WTC11 (cell line): ENCODE measurements at regions not wholly inside any gene's neighbourhood (a gene's known extent, or its start where the extent isn't known, plus 50 kb on each side); places are given as distances from the start of the nearest gene placed in this dataset.

ENCODE experiments used
- ATAC-seq: fragments of 200-7000 bp; cut with Tn5 transposase; 2 replicates; pipeline ENCODE4 v1.10.0; 2021; ENCODE audit warnings: mild to moderate bottlenecking, moderate library complexity
- CTCF ChIA-PET: fragments of 300-600 bp; sonication (Branson Sonifier 250); formaldehyde crosslinking; loops from one replicate; lab custom pipeline; 2021; ENCODE audit warnings: antibody characterized with exemption; lab: Charles Lee
- POLR2A ChIA-PET: fragments of 350-600 bp; sonication (Branson Sonifier 250); formaldehyde crosslinking; loops from one replicate; lab custom pipeline; 2021; ENCODE audit warnings: antibody characterized with exemption; lab: Charles Lee
- DNase-seq: peaks from one replicate; pipeline ENCODE4 v3.0.0; 2021; ENCODE audit warnings: low spot score
- H3K27ac Mint-ChIP-seq: 2 replicates; pipeline ENCODE4 v1.8.0; 2021; ENCODE audit warnings: mixed read lengths
- H3K27me3 Mint-ChIP-seq: 2 replicates; pipeline ENCODE4 v1.8.0; 2021; ENCODE audit warnings: low read depth, mild to moderate bottlenecking, moderate library complexity, mixed read lengths
- H3K36me3 Mint-ChIP-seq: 2 replicates; pipeline ENCODE4 v1.8.0; 2021; ENCODE audit warnings: mixed read lengths
- H3K4me1 Mint-ChIP-seq: 2 replicates; pipeline ENCODE4 v1.8.0; 2022; ENCODE audit warnings: mixed read lengths
- H3K4me3 Mint-ChIP-seq: 2 replicates; pipeline ENCODE4 v1.8.0; 2021; ENCODE audit warnings: mild to moderate bottlenecking, moderate library complexity, mixed read lengths
- H3K9me3 Mint-ChIP-seq: 2 replicates; pipeline ENCODE4 v1.8.0; 2021; ENCODE audit warnings: mixed read lengths
- ATF1 ChIP-seq: sonication (generic); formaldehyde crosslinking; IDR thresholded peaks from 2 replicates; pipeline ENCODE4 v1.8.1; 2023; ENCODE audit warnings: mild to moderate bottlenecking, moderate library complexity, missing genetic modification reagents
- CREM ChIP-seq: sonication (generic); formaldehyde crosslinking; IDR thresholded peaks from 2 replicates; pipeline ENCODE4 v1.8.1; 2022; ENCODE audit warnings: mild to moderate bottlenecking, missing genetic modification reagents, moderate library complexity
- ETV6 ChIP-seq: sonication (generic); formaldehyde crosslinking; IDR thresholded peaks from 2 replicates; pipeline ENCODE4 v1.8.1; 2022; ENCODE audit warnings: mild to moderate bottlenecking, missing genetic modification reagents
- FOXK1 ChIP-seq: sonication (generic); formaldehyde crosslinking; IDR thresholded peaks from 2 replicates; pipeline ENCODE4 v1.8.0; 2022; ENCODE audit warnings: mild to moderate bottlenecking, moderate library complexity, missing genetic modification reagents
- FOXP1 ChIP-seq: sonication (generic); formaldehyde crosslinking; IDR thresholded peaks from 2 replicates; pipeline ENCODE4 v1.8.0; 2022; ENCODE audit warnings: missing genetic modification reagents, mild to moderate bottlenecking, moderate library complexity, borderline replicate concordance
- JUN ChIP-seq: sonication (generic); formaldehyde crosslinking; IDR thresholded peaks from 2 replicates; pipeline ENCODE4 v1.8.0; 2023; ENCODE audit warnings: mild to moderate bottlenecking, missing genetic modification reagents
- NR3C1 ChIP-seq: sonication (generic); formaldehyde crosslinking; conservative IDR thresholded peaks from 2 replicates; pipeline ENCODE4 v1.8.1; 2023; ENCODE audit warnings: low read depth, mild to moderate bottlenecking, missing genetic modification reagents
- PRRX2 ChIP-seq: fragments of 250-450 bp; sonication (Bioruptor Pico); IDR thresholded peaks from 2 replicates; pipeline ENCODE4 v1.8.0; 2021; ENCODE audit warnings: mild to moderate bottlenecking
- RELA ChIP-seq: sonication (generic); formaldehyde crosslinking; IDR thresholded peaks from 2 replicates; pipeline ENCODE4 v1.8.1; 2022; ENCODE audit warnings: missing genetic modification reagents, mild to moderate bottlenecking, borderline replicate concordance
- TEAD4 ChIP-seq: sonication (generic); formaldehyde crosslinking; IDR thresholded peaks from 2 replicates; pipeline ENCODE4 v1.8.0; 2022; ENCODE audit warnings: mild to moderate bottlenecking, missing genetic modification reagents
- ZBTB21 ChIP-seq: sonication (generic); formaldehyde crosslinking; IDR thresholded peaks from 2 replicates; pipeline ENCODE4 v1.8.1; 2023; ENCODE audit warnings: mild to moderate bottlenecking, missing genetic modification reagents, borderline replicate concordance
- ZNF219 ChIP-seq: sonication (generic); formaldehyde crosslinking; IDR thresholded peaks from 2 replicates; pipeline ENCODE4 v1.8.0; 2023; ENCODE audit warnings: missing genetic modification reagents, mild to moderate bottlenecking, borderline replicate concordance
- ZNF232 ChIP-seq: sonication (generic); formaldehyde crosslinking; IDR thresholded peaks from 2 replicates; pipeline ENCODE4 v1.8.0; 2022; ENCODE audit warnings: mild to moderate bottlenecking, missing genetic modification reagents
- ZNF263 ChIP-seq: sonication (generic); formaldehyde crosslinking; IDR thresholded peaks from 2 replicates; pipeline ENCODE4 v1.8.1; 2022; ENCODE audit warnings: low read depth, mild to moderate bottlenecking, moderate library complexity, missing genetic modification reagents
- ZNF317 ChIP-seq: sonication (generic); formaldehyde crosslinking; IDR thresholded peaks from 2 replicates; pipeline ENCODE4 v1.8.1; 2023; ENCODE audit warnings: low read depth, mild to moderate bottlenecking, moderate library complexity, missing genetic modification reagents, borderline replicate concordance
- ZNF416 ChIP-seq: fragments of 250-450 bp; sonication (Bioruptor Pico); IDR thresholded peaks from 2 replicates; pipeline ENCODE4 v1.9.0; 2021; ENCODE audit warnings: mild to moderate bottlenecking, inconsistent platforms
- TF ChIP-seq, protein P1 (sequence below): sonication (generic); formaldehyde crosslinking; IDR thresholded peaks from 2 replicates; pipeline ENCODE4 v1.8.0; 2022; ENCODE audit warnings: mild to moderate bottlenecking, missing genetic modification reagents
- TF ChIP-seq, protein P2 (sequence below): sonication (generic); formaldehyde crosslinking; IDR thresholded peaks from 2 replicates; pipeline ENCODE4 v1.8.1; 2023; ENCODE audit warnings: mild to moderate bottlenecking, missing genetic modification reagents, moderate library complexity
- TF ChIP-seq, protein P3 (sequence below): fragments of 250-450 bp; sonication (Bioruptor Pico); IDR thresholded peaks from 2 replicates; pipeline ENCODE4 v1.9.0; 2021; ENCODE audit warnings: mild to moderate bottlenecking, borderline replicate concordance
- TF ChIP-seq, protein P4 (sequence below): sonication (generic); formaldehyde crosslinking; IDR thresholded peaks from 2 replicates; pipeline ENCODE4 v1.8.0; 2022; ENCODE audit warnings: mild to moderate bottlenecking, missing genetic modification reagents
- TF ChIP-seq, protein P5 (sequence below): sonication (generic); formaldehyde crosslinking; IDR thresholded peaks from 2 replicates; pipeline ENCODE4 v1.8.0; 2023; ENCODE audit warnings: missing genetic modification reagents, mild to moderate bottlenecking, borderline replicate concordance
- TF ChIP-seq, protein P6 (sequence below): sonication (generic); formaldehyde crosslinking; IDR thresholded peaks from 2 replicates; pipeline ENCODE4 v1.8.1; 2022; ENCODE audit warnings: mild to moderate bottlenecking, missing genetic modification reagents, moderate library complexity, borderline replicate concordance
- TF ChIP-seq, protein P7 (sequence below): fragments of 250-450 bp; sonication (Bioruptor Pico); IDR thresholded peaks from 2 replicates; pipeline ENCODE4 v1.9.0; 2021; ENCODE audit warnings: moderate library complexity, mild to moderate bottlenecking, inconsistent platforms, borderline replicate concordance

DNA sequence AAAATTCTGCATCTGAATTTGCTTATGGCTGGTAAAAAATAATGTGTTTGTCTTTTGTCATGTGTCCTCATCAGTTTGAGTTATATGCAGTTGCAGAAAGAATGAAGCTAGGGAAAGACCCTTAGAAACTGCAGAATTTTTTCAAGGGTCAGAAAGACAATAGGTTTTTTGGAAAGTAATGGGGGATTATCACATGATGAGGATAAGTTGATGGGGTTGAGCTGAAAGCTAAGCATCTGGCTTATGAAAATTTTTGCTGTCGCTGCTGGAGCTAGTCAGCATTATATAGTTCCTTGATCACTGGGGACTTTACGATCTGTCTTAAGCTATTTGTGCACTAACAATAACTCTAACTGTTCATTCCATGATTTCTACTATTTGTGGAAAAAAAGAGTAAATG, 331.7 kb downstream of the PPARGC1A start (continued):
- TF ChIP-seq, protein P1, sequence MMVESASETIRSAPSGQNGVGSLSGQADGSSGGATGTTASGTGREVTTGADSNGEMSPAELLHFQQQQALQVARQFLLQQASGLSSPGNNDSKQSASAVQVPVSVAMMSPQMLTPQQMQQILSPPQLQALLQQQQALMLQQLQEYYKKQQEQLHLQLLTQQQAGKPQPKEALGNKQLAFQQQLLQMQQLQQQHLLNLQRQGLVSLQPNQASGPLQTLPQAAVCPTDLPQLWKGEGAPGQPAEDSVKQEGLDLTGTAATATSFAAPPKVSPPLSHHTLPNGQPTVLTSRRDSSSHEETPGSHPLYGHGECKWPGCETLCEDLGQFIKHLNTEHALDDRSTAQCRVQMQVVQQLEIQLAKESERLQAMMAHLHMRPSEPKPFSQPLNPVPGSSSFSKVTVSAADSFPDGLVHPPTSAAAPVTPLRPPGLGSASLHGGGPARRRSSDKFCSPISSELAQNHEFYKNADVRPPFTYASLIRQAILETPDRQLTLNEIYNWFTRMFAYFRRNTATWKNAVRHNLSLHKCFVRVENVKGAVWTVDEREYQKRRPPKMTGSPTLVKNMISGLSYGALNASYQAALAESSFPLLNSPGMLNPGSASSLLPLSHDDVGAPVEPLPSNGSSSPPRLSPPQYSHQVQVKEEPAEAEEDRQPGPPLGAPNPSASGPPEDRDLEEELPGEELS (CRISPR knock-in tag), result no peak
- no peak for TF ChIP-seq TEAD4 (CRISPR knock-in tag)
- TF ChIP-seq FOXK1 (CRISPR knock-in tag), result no peak
- no peak for TF ChIP-seq ZNF416 (CRISPR knock-in tag)
- TF ChIP-seq, protein P2, sequence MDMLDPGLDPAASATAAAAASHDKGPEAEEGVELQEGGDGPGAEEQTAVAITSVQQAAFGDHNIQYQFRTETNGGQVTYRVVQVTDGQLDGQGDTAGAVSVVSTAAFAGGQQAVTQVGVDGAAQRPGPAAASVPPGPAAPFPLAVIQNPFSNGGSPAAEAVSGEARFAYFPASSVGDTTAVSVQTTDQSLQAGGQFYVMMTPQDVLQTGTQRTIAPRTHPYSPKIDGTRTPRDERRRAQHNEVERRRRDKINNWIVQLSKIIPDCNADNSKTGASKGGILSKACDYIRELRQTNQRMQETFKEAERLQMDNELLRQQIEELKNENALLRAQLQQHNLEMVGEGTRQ (CRISPR knock-in tag), result no peak
- TF ChIP-seq, all 79 proteins: peak for 0

DNA sequence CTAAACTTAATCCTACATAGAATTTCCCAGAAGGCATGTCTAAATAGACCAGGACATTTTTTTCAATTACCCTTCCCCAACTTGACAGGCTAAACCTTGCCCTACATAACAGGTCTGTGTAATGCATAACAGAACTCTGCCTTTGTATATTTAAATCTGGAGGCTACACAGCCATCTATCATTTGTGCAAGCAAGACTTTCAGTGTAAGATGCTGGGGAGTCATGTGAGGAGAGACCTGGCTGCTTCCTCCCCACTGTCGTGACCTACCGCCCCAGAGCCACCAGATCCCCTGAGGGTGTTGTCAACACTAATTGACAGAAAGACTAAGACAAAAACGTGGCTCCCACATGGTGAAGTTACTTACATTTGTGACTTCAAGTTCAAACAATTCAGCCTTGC, 342.2 kb downstream of the PPARGC1A start:
- no peak for TF ChIP-seq ZNF263 (CRISPR knock-in tag)
- TF ChIP-seq, protein P3, sequence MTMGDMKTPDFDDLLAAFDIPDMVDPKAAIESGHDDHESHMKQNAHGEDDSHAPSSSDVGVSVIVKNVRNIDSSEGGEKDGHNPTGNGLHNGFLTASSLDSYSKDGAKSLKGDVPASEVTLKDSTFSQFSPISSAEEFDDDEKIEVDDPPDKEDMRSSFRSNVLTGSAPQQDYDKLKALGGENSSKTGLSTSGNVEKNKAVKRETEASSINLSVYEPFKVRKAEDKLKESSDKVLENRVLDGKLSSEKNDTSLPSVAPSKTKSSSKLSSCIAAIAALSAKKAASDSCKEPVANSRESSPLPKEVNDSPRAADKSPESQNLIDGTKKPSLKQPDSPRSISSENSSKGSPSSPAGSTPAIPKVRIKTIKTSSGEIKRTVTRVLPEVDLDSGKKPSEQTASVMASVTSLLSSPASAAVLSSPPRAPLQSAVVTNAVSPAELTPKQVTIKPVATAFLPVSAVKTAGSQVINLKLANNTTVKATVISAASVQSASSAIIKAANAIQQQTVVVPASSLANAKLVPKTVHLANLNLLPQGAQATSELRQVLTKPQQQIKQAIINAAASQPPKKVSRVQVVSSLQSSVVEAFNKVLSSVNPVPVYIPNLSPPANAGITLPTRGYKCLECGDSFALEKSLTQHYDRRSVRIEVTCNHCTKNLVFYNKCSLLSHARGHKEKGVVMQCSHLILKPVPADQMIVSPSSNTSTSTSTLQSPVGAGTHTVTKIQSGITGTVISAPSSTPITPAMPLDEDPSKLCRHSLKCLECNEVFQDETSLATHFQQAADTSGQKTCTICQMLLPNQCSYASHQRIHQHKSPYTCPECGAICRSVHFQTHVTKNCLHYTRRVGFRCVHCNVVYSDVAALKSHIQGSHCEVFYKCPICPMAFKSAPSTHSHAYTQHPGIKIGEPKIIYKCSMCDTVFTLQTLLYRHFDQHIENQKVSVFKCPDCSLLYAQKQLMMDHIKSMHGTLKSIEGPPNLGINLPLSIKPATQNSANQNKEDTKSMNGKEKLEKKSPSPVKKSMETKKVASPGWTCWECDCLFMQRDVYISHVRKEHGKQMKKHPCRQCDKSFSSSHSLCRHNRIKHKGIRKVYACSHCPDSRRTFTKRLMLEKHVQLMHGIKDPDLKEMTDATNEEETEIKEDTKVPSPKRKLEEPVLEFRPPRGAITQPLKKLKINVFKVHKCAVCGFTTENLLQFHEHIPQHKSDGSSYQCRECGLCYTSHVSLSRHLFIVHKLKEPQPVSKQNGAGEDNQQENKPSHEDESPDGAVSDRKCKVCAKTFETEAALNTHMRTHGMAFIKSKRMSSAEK (CRISPR knock-in tag), result no peak
- TF ChIP-seq, protein P4, sequence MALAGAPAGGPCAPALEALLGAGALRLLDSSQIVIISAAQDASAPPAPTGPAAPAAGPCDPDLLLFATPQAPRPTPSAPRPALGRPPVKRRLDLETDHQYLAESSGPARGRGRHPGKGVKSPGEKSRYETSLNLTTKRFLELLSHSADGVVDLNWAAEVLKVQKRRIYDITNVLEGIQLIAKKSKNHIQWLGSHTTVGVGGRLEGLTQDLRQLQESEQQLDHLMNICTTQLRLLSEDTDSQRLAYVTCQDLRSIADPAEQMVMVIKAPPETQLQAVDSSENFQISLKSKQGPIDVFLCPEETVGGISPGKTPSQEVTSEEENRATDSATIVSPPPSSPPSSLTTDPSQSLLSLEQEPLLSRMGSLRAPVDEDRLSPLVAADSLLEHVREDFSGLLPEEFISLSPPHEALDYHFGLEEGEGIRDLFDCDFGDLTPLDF, result no peak
- TF ChIP-seq ZNF219, result no peak
- TF ChIP-seq, protein P5, sequence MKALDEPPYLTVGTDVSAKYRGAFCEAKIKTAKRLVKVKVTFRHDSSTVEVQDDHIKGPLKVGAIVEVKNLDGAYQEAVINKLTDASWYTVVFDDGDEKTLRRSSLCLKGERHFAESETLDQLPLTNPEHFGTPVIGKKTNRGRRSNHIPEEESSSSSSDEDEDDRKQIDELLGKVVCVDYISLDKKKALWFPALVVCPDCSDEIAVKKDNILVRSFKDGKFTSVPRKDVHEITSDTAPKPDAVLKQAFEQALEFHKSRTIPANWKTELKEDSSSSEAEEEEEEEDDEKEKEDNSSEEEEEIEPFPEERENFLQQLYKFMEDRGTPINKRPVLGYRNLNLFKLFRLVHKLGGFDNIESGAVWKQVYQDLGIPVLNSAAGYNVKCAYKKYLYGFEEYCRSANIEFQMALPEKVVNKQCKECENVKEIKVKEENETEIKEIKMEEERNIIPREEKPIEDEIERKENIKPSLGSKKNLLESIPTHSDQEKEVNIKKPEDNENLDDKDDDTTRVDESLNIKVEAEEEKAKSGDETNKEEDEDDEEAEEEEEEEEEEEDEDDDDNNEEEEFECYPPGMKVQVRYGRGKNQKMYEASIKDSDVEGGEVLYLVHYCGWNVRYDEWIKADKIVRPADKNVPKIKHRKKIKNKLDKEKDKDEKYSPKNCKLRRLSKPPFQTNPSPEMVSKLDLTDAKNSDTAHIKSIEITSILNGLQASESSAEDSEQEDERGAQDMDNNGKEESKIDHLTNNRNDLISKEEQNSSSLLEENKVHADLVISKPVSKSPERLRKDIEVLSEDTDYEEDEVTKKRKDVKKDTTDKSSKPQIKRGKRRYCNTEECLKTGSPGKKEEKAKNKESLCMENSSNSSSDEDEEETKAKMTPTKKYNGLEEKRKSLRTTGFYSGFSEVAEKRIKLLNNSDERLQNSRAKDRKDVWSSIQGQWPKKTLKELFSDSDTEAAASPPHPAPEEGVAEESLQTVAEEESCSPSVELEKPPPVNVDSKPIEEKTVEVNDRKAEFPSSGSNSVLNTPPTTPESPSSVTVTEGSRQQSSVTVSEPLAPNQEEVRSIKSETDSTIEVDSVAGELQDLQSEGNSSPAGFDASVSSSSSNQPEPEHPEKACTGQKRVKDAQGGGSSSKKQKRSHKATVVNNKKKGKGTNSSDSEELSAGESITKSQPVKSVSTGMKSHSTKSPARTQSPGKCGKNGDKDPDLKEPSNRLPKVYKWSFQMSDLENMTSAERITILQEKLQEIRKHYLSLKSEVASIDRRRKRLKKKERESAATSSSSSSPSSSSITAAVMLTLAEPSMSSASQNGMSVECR (CRISPR knock-in tag), result no peak
- TF ChIP-seq NR3C1 (CRISPR knock-in tag), result no peak
- TF ChIP-seq CREM (CRISPR knock-in tag), result no peak
- TF ChIP-seq, protein P6, sequence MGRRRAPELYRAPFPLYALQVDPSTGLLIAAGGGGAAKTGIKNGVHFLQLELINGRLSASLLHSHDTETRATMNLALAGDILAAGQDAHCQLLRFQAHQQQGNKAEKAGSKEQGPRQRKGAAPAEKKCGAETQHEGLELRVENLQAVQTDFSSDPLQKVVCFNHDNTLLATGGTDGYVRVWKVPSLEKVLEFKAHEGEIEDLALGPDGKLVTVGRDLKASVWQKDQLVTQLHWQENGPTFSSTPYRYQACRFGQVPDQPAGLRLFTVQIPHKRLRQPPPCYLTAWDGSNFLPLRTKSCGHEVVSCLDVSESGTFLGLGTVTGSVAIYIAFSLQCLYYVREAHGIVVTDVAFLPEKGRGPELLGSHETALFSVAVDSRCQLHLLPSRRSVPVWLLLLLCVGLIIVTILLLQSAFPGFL (CRISPR knock-in tag), result no peak
- TF ChIP-seq RELA (CRISPR knock-in tag), result no peak
- no peak for TF ChIP-seq ZBTB21 (CRISPR knock-in tag)
- TF ChIP-seq ATF1, result no peak
- TF ChIP-seq PRRX2 (CRISPR knock-in tag), result no peak
- TF ChIP-seq ZNF317 (CRISPR knock-in tag), result no peak
- TF ChIP-seq TEAD4 (CRISPR knock-in tag), result no peak
- TF ChIP-seq ETV6 (CRISPR knock-in tag), result no peak
- TF ChIP-seq, protein P7, sequence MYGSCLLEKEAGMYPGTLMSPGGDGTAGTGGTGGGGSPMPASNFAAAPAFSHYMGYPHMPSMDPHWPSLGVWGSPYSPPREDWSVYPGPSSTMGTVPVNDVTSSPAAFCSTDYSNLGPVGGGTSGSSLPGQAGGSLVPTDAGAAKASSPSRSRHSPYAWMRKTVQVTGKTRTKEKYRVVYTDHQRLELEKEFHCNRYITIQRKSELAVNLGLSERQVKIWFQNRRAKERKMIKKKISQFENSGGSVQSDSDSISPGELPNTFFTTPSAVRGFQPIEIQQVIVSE (CRISPR knock-in tag), result no peak
- no peak for TF ChIP-seq FOXP1
- no peak for TF ChIP-seq JUN (CRISPR knock-in tag)
- TF ChIP-seq ZNF232 (CRISPR knock-in tag), result no peak
- TF ChIP-seq, all 79 proteins: peak for 0
- ChIA-PET POLR2A (no interaction called here), CTCF (no interaction called here)
- H3K27ac Mint-ChIP-seq, result no peak overlapping the region
- DNase-seq (no peak), ATAC-seq (no peak)
- H3K4me1 Mint-ChIP-seq, result peaks cover 44% of the 10 kb centered on the region
- peaks cover 3% of the 10 kb centered on the region; the same call in 1 of the 2 replicates for H3K9me3 Mint-ChIP-seq
- no peak overlapping the region for H3K4me3 Mint-ChIP-seq
- H3K36me3 Mint-ChIP-seq, result no peaks in the 10 kb centered on the region
- no peaks in the 10 kb centered on the region for H3K27me3 Mint-ChIP-seq
